ENCODE measurements at regions not wholly inside any gene's neighbourhood (a gene's known extent, or its start where the extent isn't known, plus 50 kb on each side); places are given as distances from the start of the nearest gene placed in this dataset.
"Not testable (repeated sequence)": the region's sequence is repeated elsewhere in the genome, so short reads cannot be mapped to it uniquely, and the experiment has no call there.

DNA sequence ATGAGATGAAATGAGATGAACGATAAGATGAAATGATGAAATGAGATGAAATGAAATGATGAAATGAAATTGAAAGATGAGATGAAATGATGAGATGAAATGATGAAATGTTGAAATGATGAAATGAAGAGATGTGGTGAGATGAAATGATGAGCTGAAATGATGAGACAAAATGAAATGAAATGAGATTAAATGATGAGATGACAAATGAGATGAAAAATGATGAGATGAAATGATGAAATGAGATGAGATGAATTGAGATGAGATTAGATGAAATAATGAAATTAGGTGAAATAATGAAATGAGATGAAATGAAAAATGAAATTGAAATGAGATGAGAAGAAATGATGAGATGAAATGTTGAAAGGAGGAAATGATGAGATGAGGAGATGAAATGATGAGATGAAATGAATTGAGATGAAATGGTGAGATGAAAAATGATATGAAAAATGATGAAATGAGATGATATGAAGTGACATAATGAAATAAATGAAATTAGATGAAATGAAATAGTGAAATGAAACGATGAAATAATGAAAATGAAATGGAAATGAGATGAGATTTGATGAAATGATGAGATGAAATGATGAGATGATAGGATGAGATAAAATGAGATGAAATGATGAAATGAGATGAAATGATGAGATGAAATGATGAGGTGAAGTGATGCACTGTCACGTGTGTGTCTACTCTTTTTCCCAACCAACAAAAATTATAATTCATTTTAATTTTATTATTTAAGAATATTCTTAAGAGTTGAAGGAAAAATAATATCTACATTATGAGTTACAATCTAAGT lies 58.0 kb downstream of the CCT8L2 start:
- H3K27ac ChIP-seq (ENCODE audit: insufficient read depth, low read length, poor library complexity, severe bottlenecking); H3K4me1 ChIP-seq (ENCODE audit: control insufficient read depth, insufficient read depth, low read length, poor library complexity, severe bottlenecking); ATAC-seq (ENCODE audit: low read depth in 2 of 2); H3K27me3 Mint-ChIP-seq; H3K27me3 ChIP-seq (ENCODE audit: control insufficient read depth, insufficient read depth, low read length); H3K36me3 Mint-ChIP-seq; H3K4me3 Mint-ChIP-seq; H3K4me1 Mint-ChIP-seq; H3K9me3 ChIP-seq (ENCODE audit: control insufficient read depth in 2 of 2, low read length in 2 of 2); DNase-seq; H3K27ac Mint-ChIP-seq; H3K4me3 ChIP-seq (ENCODE audit: low read depth, low read length); H3K36me3 ChIP-seq (ENCODE audit: control insufficient read depth, insufficient read depth, low read length); H3K9me3 Mint-ChIP-seq: not testable (repeated sequence)

DNA sequence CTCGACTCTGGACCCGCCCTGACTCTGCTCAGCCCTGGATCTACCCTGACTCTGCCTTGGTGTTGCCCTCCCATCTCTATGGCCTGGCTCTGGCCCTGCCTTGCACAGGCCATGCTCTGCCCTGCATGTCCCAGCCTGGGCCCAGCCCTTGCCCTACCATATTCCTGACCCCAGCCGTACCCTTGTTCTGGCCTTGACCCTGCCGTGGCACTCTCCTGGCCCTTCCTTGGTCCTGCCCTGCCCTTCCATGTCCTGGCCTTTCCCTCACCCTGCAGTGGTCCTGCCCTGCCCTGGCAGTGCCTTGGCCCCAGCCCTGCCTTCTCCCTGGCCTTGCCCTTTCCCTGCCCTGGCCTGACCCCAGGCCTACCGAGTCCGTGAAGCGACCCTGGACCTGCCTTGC lies 60.9 kb downstream of the CCT8L2 start:
- H3K27ac Mint-ChIP-seq = peak overlapping the region in 1 of 3 donors; percentile 74
- not testable (repeated sequence) for H3K27ac ChIP-seq (ENCODE audit: insufficient read depth, low read length, poor library complexity, severe bottlenecking); H3K4me1 Mint-ChIP-seq; H3K4me3 Mint-ChIP-seq; ATAC-seq (ENCODE audit: low read depth in 2 of 2); H3K9me3 ChIP-seq (ENCODE audit: control insufficient read depth in 2 of 2, low read length in 2 of 2); DNase-seq; H3K4me3 ChIP-seq (ENCODE audit: low read depth, low read length); H3K36me3 ChIP-seq (ENCODE audit: control insufficient read depth, insufficient read depth, low read length); H3K9me3 Mint-ChIP-seq; H3K4me1 ChIP-seq (ENCODE audit: control insufficient read depth, insufficient read depth, low read length, poor library complexity, severe bottlenecking); H3K27me3 ChIP-seq (ENCODE audit: control insufficient read depth, insufficient read depth, low read length); H3K36me3 Mint-ChIP-seq; H3K27me3 Mint-ChIP-seq

DNA sequence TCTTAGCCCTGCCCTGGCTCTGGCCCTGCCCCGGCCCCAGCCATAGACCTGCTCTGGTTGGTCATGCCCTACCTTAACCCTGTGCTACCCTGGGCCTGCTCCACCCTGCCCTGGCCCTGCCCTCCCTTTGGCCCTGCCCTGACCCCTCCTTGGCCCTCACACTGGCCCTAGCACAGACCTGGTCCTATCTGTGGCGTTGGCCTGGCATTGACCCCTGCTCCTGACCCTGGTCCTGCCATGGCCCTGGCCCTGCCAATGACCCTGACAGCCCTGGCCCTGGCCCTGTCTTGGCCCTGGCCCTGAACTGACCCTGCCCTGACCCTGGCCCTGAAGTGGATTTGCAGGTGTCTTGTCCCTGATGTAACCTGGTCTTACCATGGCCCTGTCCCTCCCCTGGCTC lies 63.3 kb downstream of the CCT8L2 start:
- not testable (repeated sequence) for H3K4me1 Mint-ChIP-seq; H3K36me3 ChIP-seq (ENCODE audit: control insufficient read depth, insufficient read depth, low read length); H3K27me3 Mint-ChIP-seq

DNA sequence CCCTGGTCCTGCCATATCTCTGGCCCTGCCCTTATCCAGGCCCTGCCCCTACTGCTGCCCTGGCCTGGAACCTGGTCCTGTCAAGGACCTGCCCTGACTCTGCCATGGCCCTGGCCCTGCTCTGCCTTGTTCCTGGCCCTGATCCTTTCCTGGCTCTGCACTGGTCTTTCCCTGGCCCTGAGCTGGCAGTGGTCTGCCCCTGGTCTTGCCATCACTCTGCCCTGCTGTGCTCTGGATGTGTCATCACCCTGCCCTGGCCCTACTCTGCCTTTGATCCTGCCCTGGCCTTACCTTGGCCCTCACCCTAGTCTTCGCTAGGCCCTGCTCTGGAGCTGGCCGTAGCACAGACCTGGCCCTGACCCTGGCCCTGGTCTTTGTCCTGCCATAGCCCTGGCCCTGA lies 64.9 kb downstream of the CCT8L2 start:
- not testable (repeated sequence) for H3K36me3 ChIP-seq (ENCODE audit: control insufficient read depth, insufficient read depth, low read length); H3K4me1 ChIP-seq (ENCODE audit: control insufficient read depth, insufficient read depth, low read length, poor library complexity, severe bottlenecking)

More for the DNA sequence above, 63.3 kb downstream of the CCT8L2 start:
- not testable (repeated sequence) for H3K4me3 ChIP-seq (ENCODE audit: low read depth, low read length); H3K4me3 Mint-ChIP-seq; DNase-seq; H3K4me1 ChIP-seq (ENCODE audit: control insufficient read depth, insufficient read depth, low read length, poor library complexity, severe bottlenecking); H3K9me3 ChIP-seq (ENCODE audit: control insufficient read depth in 2 of 2, low read length in 2 of 2); H3K27ac ChIP-seq (ENCODE audit: insufficient read depth, low read length, poor library complexity, severe bottlenecking); H3K36me3 Mint-ChIP-seq; H3K27me3 ChIP-seq (ENCODE audit: control insufficient read depth, insufficient read depth, low read length); ATAC-seq (ENCODE audit: low read depth in 2 of 2); H3K9me3 Mint-ChIP-seq
- peak overlapping the region in 1 of 3 donors; percentile 66 for H3K27ac Mint-ChIP-seq

DNA sequence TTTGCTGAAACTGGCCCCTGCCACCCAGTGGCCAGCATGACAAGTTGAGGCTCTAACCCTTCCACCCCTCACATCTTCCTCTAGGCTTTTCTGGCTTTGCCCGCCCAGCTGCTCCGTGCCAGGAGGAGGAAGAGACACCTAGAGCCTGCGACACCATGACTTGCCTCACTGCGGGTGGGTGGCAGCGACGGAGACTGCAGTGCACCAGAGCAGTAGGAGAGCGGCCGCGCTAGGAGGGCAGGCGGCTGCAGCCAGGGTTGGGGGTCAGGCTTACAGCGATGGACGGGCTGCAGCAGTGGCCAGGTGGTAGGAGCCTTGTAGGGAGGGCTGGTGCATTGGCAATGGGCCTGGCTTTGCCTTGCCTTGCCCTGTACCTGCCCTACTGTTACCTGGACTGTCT lies 65.7 kb downstream of the CCT8L2 start:
- not testable (repeated sequence) for H3K27me3 Mint-ChIP-seq; H3K9me3 Mint-ChIP-seq; H3K27ac Mint-ChIP-seq; H3K4me3 ChIP-seq (ENCODE audit: low read depth, low read length); H3K27ac ChIP-seq (ENCODE audit: insufficient read depth, low read length, poor library complexity, severe bottlenecking); H3K4me1 Mint-ChIP-seq; H3K27me3 ChIP-seq (ENCODE audit: control insufficient read depth, insufficient read depth, low read length); DNase-seq; H3K36me3 Mint-ChIP-seq; H3K4me3 Mint-ChIP-seq; H3K36me3 ChIP-seq (ENCODE audit: control insufficient read depth, insufficient read depth, low read length); ATAC-seq (ENCODE audit: low read depth in 2 of 2); H3K4me1 ChIP-seq (ENCODE audit: control insufficient read depth, insufficient read depth, low read length, poor library complexity, severe bottlenecking); H3K9me3 ChIP-seq (ENCODE audit: control insufficient read depth in 2 of 2, low read length in 2 of 2)

More for the DNA sequence above, 64.9 kb downstream of the CCT8L2 start:
- H3K36me3 Mint-ChIP-seq; DNase-seq; H3K4me3 ChIP-seq (ENCODE audit: low read depth, low read length); H3K27me3 Mint-ChIP-seq; H3K4me3 Mint-ChIP-seq; H3K27ac ChIP-seq (ENCODE audit: insufficient read depth, low read length, poor library complexity, severe bottlenecking); H3K27me3 ChIP-seq (ENCODE audit: control insufficient read depth, insufficient read depth, low read length); H3K4me1 Mint-ChIP-seq; ATAC-seq (ENCODE audit: low read depth in 2 of 2); H3K27ac Mint-ChIP-seq; H3K9me3 ChIP-seq (ENCODE audit: control insufficient read depth in 2 of 2, low read length in 2 of 2); H3K9me3 Mint-ChIP-seq: not testable (repeated sequence)

Measured in CD4-positive, CD25-positive, alpha-beta regulatory T cell (primary cell).